H54 (cell line): ENCODE measurements at regions not wholly inside any gene's neighbourhood (a gene's known extent, or its start where the extent isn't known, plus 50 kb on each side); places are given as distances from the start of the nearest gene placed in this dataset.

Source experiments
- DNase-seq: peaks from one replicate; pipeline ENCODE4 v3.0.0; 2011; ENCODE audit warnings: low spot score, mixed read lengths; ENCODE audit not compliant: insufficient read length
- FAIRE-seq: peaks from 3 replicates; lab custom pipeline; 2011; peaks lifted over from hg19 to GRCh38; lab: Jason Lieb, UNC
- POLR2A ChIP-seq: IDR thresholded peaks from 2 replicates; pipeline ENCODE4 v1.6.1; 2011; ENCODE audit warnings: low read depth, mild to moderate bottlenecking, low read length

DNA sequence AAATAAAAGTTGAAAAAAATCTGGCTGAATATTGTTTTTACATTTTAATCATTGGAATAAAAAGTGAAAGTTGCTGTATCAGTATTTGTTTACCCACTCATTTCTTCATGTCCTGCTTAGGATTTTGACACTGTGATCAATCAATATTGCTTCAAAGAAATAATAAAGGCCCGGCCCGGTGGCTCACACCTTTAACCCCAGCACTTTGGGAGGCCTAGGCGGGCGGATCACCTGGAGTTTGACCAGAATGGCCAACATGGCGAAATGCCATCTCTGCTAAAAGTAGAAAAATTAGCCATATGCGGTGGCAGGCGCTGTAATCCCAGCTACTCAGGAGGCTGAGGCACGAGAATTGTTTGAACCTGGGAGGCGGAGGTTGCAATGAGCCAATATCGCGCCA is 93.7 kb upstream of the CTNND2 start:
- DNase-seq (no peak), FAIRE-seq (no peak)
- TF ChIP-seq POLR2A = no peak

DNA sequence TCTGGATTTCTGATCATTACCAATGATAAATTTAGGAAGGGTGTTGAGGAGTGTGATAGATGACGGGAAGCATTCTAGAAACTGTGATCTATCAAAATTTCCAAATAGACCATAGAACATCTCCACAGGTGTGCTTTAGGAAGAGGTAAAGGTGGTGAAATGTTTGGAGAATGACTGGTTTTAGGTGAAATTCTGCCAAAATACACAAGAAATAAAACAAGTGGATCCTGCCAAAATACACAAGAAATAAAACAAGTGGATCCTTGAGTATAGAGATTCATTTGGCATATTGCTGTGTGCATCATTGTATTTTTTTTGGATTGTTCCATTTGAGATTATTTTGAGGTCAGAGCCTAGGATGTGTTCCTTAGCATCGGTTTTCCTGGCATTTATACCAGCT is 88.3 kb upstream of the CTNND2 start:
- no peak for DNase-seq
- TF ChIP-seq POLR2A = no peak

DNA sequence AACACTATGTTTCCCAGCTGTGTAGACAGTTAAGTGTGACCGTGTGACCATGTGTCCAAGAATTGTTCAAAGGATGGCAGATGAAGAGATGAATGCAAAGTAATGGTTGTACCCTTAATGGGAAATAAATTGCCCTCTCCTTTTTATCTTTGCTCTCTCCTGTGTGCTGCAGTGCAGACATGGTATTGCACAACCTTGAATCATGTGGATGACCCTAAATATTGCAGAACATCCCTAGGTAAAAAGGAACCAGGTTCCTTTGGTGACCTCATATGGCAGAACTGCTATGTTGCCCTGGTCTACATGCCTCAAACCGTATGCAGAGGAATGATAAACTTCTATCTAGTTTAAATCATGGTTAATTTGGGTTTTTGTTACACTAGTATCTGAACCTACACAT is 81.7 kb upstream of the CTNND2 start:
- DNase-seq (no peak), FAIRE-seq (no peak)
- no peak for TF ChIP-seq POLR2A

More for the DNA sequence above, 88.3 kb upstream of the CTNND2 start:
- FAIRE-seq = no peak

DNA sequence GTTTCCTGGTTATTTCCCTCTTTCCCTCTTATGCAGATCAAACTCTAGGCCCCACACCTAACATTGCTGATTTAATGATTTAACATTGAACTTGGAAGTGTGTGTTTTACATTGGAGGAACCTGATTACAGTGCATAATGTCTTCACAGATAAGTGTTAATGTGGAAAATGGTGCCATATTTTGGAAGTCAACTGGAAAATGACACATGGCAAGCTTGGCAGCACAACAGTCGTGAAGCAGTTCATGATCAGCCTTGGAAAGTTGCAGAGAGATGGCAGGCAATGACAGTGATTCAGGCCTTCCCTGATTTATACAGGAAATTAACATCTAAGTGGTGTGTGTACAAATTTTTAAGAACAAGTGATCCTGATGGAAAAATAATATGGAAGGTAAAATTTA is 80.0 kb upstream of the CTNND2 start:
- DNase-seq (no peak), FAIRE-seq (no peak)
- TF ChIP-seq POLR2A = no peak

DNA sequence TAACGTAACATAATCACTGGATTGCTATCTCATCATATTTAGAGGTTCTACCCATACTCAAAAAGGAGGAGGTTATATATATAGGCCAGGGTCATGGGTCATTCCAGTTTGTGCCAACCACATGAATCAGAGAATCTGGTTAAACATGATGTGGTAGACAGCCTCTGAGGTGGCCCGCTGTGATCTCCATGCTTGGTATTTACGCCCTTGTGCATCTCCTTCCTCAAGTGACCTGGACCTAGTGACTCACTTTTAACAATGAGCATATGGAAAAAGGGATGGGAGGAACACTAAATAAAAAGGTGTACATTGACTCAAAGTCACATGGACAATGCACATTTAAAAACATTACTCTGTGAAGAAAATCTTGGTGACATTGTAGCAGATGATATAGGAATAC is 77.7 kb upstream of the CTNND2 start:
- FAIRE-seq (no peak), DNase-seq (no peak)
- TF ChIP-seq POLR2A = no peak

DNA sequence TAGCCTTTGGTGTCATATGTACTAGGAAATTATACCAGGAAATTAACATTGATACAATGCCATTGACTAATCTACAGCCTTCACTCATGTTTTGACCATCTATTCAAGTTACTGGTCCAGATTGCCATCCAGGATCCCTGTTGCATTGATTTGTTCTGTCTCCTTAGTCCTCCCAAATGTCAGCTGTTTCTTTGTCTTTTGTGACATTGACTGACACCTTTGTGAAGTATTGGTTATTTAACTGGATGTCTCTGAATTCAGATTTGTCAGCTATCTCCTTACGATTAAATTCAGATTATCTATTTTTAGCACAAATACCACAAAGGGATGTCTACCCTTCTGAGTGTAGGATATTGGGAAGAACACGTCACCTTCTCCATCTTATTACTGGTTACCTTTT is 73.7 kb upstream of the CTNND2 start:
- FAIRE-seq = no peak
- no peak for DNase-seq
- TF ChIP-seq POLR2A = no peak

DNA sequence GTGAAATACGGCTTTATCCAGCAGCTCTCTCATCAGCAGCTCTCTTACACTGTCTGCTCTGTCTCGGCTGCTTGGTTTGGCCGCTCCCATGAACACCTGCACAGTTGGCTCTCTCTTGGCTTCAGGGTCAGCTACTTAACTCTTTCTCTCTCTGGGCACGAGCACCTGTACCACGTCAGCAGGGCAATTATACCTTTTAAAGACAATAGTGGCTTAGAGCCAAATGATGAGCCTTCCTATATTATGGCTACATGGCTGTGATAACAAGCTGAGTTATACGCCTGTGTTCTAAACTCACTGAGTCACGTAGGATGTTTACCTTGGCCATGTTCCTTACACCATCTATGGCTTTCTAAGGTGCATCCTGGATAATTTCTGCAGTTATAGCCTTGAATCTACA is 69.2 kb upstream of the CTNND2 start:
- DNase-seq (no peak), FAIRE-seq (no peak)
- TF ChIP-seq POLR2A = no peak

DNA sequence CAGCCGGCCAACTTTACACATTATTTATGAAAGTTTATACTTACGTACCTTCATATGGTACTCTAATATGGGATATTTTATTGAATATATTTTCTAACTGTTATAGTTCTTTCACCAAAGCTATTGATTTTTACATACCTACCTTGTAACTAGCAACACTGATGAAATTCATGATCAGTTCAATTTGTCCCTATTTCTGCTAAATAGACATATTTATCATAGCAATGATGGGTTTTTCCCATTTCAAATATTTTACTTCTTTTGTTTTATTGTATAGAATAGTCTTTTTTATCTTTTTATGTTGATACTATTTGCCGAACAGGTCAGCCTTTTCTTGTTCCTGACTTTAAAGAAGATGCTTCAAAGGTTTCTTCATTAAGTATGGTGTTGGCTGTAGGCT is 59.0 kb upstream of the CTNND2 start:
- DNase-seq (no peak), FAIRE-seq (no peak)
- no peak for TF ChIP-seq POLR2A

DNA sequence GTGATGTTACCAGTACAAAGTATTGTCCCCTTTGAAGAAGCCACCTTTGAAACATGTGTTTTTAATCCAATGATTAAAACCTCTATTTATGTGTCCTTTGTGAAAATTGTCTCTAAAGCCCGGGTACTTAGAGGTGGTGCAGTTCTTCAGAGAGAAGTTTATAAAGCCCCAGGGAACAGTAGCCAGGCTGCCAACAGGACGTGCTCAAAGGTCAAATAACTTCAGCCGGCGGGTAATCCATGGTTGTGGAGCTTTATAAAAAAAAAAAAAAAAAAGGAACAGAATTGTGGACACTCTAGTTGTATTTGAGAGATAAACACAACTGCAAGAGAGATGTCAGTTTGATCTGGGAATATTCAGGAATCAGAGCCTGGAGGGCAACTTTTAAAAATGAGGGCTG is 57.9 kb upstream of the CTNND2 start:
- DNase-seq (no peak), FAIRE-seq (no peak)
- no peak for TF ChIP-seq POLR2A

DNA sequence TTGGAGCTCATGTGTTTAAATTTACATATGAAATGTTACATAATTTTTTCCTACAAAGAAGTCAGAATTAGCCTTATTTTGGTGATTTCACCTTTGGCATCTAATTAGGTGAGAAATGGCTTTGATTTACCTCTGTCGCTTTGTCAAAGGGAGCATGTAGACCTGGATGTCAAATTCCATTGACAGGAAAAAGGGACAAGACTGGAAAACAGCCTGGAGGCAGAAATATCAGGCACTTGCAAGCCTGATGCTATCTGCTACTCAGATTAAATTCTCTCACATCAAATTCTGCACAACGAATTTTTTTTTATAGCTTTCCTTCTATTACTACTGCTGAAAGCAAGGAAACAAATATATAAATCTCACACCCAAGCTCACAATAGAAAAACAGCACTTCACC is 54.1 kb upstream of the CTNND2 start:
- TF ChIP-seq POLR2A = no peak
- FAIRE-seq (no peak), DNase-seq (no peak)

DNA sequence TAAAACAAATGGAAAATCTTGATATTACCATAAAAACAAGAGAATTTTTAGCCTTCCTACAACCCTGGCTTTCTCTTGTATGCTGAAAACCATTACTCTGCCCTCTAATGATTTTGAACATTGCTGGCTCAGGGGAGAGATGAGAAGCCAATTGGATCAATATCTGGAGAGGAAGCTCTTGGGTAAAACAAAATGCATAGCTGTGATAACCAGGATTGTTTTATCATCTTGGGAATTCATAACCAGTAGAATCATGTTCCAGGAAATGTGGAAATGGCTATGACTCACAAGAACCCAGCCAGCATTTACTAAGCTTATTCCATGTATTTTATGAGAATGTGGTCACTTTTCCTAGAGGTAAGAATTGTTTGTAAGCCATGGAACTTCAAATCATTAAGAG is 51.1 kb upstream of the CTNND2 start:
- no peak for TF ChIP-seq POLR2A
- no peak for FAIRE-seq

More for the DNA sequence above, 51.1 kb upstream of the CTNND2 start:
- DNase-seq = no peak
